KMS-11 (cell line): ENCODE measurements at regions not wholly inside any gene's neighbourhood (a gene's known extent, or its start where the extent isn't known, plus 50 kb on each side); places are given as distances from the start of the nearest gene placed in this dataset.

Source experiments
- H2AFZ ChIP-seq: fragments of 200-600 bp; sonication (generic); 2 replicates; pipeline ENCODE4 v1.6.1; 2016; ENCODE audit warnings: antibody characterized with exemption, mixed run types, low read depth
- H3K27ac ChIP-seq: fragments of 200-600 bp; sonication (generic); 2 replicates; pipeline ENCODE4 v1.6.1; 2016; ENCODE audit warnings: mild to moderate bottlenecking, mixed run types
- H3K27me3 ChIP-seq: fragments of 200-600 bp; sonication (generic); 2 replicates; pipeline ENCODE4 v1.6.1; 2017; ENCODE audit warnings: mild to moderate bottlenecking, low read depth, mixed run types, moderate library complexity; ENCODE audit not compliant: insufficient read depth
- H3K36me3 ChIP-seq: fragments of 200-600 bp; sonication (generic); 2 replicates; pipeline ENCODE4 v1.6.1; 2017; ENCODE audit warnings: mild to moderate bottlenecking, mixed run types; ENCODE audit not compliant: insufficient read depth
- H3K4me1 ChIP-seq: fragments of 200-600 bp; sonication (generic); 2 replicates; pipeline ENCODE4 v1.6.1; 2016; ENCODE audit warnings: mild to moderate bottlenecking, low read depth, mixed run types; ENCODE audit not compliant: poor library complexity, severe bottlenecking
- H3K4me2 ChIP-seq: fragments of 200-600 bp; sonication (generic); 2 replicates; pipeline ENCODE4 v1.7.0; 2016; ENCODE audit warnings: mild to moderate bottlenecking, mixed run types
- H3K4me3 ChIP-seq: fragments of 200-600 bp; sonication (generic); IDR thresholded peaks from 2 replicates; pipeline ENCODE4 v1.6.1; 2017; ENCODE audit warnings: low read depth, low read length, mixed read lengths; ENCODE audit not compliant: insufficient read depth
- H3K79me2 ChIP-seq: fragments of 200-600 bp; sonication (generic); 2 replicates; pipeline ENCODE4 v1.6.1; 2016; ENCODE audit warnings: low read depth, mixed run types; ENCODE audit not compliant: insufficient read depth
- H3K9ac ChIP-seq: fragments of 200-600 bp; sonication (generic); 2 replicates; pipeline ENCODE4 v1.6.1; 2016; ENCODE audit warnings: mild to moderate bottlenecking, mixed run types
- H4K20me1 ChIP-seq: fragments of 200-600 bp; sonication (generic); 2 replicates; pipeline ENCODE4 v1.6.1; 2016; ENCODE audit warnings: mild to moderate bottlenecking, mixed run types; ENCODE audit not compliant: insufficient read depth
- TF ChIP-seq, protein P1 (sequence below): fragments of 200-600 bp; sonication (generic); conservative IDR thresholded peaks from 2 replicates; pipeline ENCODE4 v1.6.1; 2017; ENCODE audit warnings: low read depth, mild to moderate bottlenecking, antibody characterized with exemption, low read length, moderate library complexity, mixed read lengths

GRCh38 chr6:14322841-14323240, 205.3 kb downstream of the CD83 start:
- Histone ChIP-seq H3K27ac (no peak overlapping the region), H3K4me3 (no peak overlapping the region), H4K20me1 (no peaks in the 10 kb centered on the region), H3K36me3 (no peaks in the 10 kb centered on the region), H3K79me2 (no peaks in the 10 kb centered on the region), H3K4me2 (no peak overlapping the region), H3K4me1 (no peaks in the 10 kb centered on the region), H3K27me3 (no peaks in the 10 kb centered on the region), H2AFZ (no peak overlapping the region), H3K9ac (no peak overlapping the region)
- TF ChIP-seq, protein P1, sequence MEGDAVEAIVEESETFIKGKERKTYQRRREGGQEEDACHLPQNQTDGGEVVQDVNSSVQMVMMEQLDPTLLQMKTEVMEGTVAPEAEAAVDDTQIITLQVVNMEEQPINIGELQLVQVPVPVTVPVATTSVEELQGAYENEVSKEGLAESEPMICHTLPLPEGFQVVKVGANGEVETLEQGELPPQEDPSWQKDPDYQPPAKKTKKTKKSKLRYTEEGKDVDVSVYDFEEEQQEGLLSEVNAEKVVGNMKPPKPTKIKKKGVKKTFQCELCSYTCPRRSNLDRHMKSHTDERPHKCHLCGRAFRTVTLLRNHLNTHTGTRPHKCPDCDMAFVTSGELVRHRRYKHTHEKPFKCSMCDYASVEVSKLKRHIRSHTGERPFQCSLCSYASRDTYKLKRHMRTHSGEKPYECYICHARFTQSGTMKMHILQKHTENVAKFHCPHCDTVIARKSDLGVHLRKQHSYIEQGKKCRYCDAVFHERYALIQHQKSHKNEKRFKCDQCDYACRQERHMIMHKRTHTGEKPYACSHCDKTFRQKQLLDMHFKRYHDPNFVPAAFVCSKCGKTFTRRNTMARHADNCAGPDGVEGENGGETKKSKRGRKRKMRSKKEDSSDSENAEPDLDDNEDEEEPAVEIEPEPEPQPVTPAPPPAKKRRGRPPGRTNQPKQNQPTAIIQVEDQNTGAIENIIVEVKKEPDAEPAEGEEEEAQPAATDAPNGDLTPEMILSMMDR, result no peak

DNA sequence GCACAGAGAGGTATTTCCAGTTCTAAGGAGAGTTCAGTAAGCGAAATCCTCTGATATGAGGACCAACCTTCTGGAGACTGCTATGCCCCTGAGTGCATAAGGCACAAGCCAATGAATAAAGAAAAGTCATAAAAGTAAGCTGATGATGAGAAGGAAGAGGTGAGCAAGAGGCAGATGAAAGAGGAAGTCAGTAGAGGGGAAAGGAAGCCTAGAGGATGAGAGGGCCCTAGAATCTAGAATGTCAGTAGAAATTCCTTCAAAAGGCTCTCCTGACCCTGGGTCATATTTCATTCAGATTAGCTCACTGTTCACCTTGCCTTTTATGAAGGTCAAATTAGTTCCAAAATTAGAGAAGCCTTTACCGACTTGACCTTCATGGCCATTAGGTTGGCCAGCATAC, 209.2 kb downstream of the CD83 start:
- TF ChIP-seq, protein P1, result no peak
- Histone ChIP-seq H4K20me1 (no peaks in the 10 kb centered on the region), H3K79me2 (no peaks in the 10 kb centered on the region)

DNA sequence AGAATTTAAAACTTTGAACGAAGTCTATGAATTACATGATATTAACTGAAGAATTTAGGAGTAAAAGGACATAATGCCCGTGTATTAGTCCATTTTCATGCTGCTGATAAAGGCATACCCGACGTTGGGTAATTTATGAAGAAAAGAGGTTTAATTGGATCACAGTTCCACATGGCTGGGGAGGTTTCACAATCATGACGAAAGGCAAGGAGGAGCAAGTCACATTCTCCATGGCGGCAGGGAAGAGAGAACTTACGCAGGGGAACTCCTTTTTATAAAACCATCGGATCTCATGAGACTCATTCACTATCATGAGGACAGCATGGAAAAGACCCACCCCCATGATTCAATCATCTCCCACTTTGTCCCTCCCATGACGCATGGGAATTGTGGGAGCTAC, 210.6 kb downstream of the CD83 start:
- Histone ChIP-seq H4K20me1 (no peaks in the 10 kb centered on the region), H3K79me2 (no peaks in the 10 kb centered on the region), H3K4me3 (no peak overlapping the region), H3K4me2 (no peak overlapping the region), H3K36me3 (no peaks in the 10 kb centered on the region), H3K27me3 (no peaks in the 10 kb centered on the region), H3K9ac (no peak overlapping the region), H3K4me1 (no peaks in the 10 kb centered on the region), H2AFZ (no peak overlapping the region), H3K27ac (no peak overlapping the region)
- TF ChIP-seq, protein P1, result no peak

More for the DNA sequence above, 209.2 kb downstream of the CD83 start:
- H3K27me3 ChIP-seq, result no peaks in the 10 kb centered on the region
- H2AFZ ChIP-seq, result no peak overlapping the region
- H3K4me3 ChIP-seq, result no peak overlapping the region
- H3K4me1 ChIP-seq, result no peaks in the 10 kb centered on the region
- no peaks in the 10 kb centered on the region for H3K36me3 ChIP-seq
- H3K27ac ChIP-seq, result no peak overlapping the region
- H3K9ac ChIP-seq, result no peak overlapping the region
- no peak overlapping the region for H3K4me2 ChIP-seq

GRCh38 chr6:14333556-14334305, 216.2 kb downstream of the CD83 start:
- no peak overlapping the region for H2AFZ ChIP-seq
- H3K9ac ChIP-seq, result no peak overlapping the region
- TF ChIP-seq, protein P1, result no peak
- H3K4me3 ChIP-seq, result no peak overlapping the region
- no peaks in the 10 kb centered on the region for H4K20me1 ChIP-seq
- H3K27me3 ChIP-seq, result no peaks in the 10 kb centered on the region
- H3K4me1 ChIP-seq, result no peaks in the 10 kb centered on the region
- no peaks in the 10 kb centered on the region for H3K79me2 ChIP-seq
- H3K4me2 ChIP-seq, result no peak overlapping the region
- no peak overlapping the region for H3K27ac ChIP-seq
- no peaks in the 10 kb centered on the region for H3K36me3 ChIP-seq
